Fibroblast of upper back skin (primary cell): ENCODE measurements at regions not wholly inside any gene's neighbourhood (a gene's known extent, or its start where the extent isn't known, plus 50 kb on each side); places are given as distances from the start of the nearest gene placed in this dataset.

Experiments
- DNase-seq: peaks from one replicate; pipeline ENCODE4 v3.0.0-alpha.2; 2013

DNA sequence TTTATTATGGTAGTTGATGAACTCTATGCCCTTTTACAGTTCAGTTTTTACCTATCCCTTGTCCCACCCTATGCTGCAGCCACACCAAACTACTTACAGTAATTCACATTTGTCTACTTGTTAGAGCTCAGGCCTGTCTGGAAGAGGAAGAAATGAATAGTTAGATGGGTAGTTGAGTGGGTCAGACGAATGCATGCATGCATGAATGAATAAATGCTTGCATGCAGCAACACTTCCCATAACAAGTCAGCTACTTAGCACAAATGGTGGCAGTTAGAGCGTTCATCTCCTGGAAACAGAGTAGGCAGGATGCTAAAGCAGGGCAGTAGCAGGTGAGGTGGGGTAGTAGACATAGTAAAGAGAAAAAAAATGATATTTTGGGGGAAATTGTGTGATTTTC, 322.3 kb downstream of the NDFIP2 start:
- no peak for DNase-seq

GRCh38 chr13:79802389-79803085, 321.6 kb downstream of the NDFIP2 start:
- no peak for DNase-seq

- DNase-seq, result peak; percentile 52
Measured at GRCh38 chr13:79799059-79799867, 318.3 kb downstream of the NDFIP2 start.

GRCh38 chr13:79796136-79796535, 315.2 kb downstream of the NDFIP2 start:
- DNase-seq, result no peak

GRCh38 chr13:79794931-79795330, 314.0 kb downstream of the NDFIP2 start:
- no peak for DNase-seq

GRCh38 chr13:79792716-79793115, 311.8 kb downstream of the NDFIP2 start:
- DNase-seq, result no peak

DNA sequence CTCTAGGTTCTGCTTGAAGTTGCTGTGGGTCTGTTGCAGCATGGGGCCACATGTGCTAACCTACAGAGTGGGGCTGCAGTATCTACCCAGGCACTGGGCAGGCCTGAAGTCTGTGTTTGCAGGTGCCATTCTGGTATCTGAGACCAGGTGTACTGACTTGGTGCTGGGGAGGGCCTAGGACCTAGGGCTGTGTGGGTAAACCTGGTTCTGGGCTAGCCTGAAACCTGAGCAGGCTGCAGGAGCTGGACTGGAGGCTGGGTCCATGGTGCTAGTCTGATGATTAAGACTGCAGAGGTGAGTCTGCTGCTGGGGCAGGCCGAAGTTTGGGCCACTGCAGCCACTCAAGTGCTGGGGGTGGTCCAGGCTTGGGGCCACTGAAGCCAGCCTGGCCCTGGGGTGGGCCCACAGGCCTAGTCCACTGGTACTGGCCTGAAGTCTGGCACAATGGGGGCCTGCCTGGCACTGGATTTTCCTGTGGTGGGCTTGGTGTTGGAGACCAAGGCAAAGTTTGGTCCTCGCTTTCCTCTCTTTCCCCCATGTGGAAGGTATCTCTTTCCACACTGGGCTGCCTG, 310.6 kb downstream of the NDFIP2 start:
- no peak for DNase-seq

DNA sequence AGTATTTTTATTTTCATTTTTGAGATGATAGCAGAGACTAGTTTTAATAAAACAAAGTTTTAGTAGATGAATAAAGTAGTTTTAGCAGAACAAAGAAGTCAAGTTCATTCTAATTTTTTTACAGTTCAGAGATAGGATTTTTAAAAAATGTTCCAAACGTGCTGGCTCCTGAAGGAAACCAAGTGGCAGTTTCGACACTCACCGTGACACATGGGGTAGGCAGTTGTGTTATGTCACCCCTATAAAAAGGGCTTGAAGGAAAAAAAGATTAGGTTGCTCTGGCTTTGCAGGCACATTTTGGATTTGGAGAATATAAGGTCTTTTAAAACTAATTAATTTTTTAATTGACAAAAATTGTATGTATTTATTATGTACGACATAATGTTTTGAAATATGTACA, 305.2 kb downstream of the NDFIP2 start:
- no peak for DNase-seq

DNA sequence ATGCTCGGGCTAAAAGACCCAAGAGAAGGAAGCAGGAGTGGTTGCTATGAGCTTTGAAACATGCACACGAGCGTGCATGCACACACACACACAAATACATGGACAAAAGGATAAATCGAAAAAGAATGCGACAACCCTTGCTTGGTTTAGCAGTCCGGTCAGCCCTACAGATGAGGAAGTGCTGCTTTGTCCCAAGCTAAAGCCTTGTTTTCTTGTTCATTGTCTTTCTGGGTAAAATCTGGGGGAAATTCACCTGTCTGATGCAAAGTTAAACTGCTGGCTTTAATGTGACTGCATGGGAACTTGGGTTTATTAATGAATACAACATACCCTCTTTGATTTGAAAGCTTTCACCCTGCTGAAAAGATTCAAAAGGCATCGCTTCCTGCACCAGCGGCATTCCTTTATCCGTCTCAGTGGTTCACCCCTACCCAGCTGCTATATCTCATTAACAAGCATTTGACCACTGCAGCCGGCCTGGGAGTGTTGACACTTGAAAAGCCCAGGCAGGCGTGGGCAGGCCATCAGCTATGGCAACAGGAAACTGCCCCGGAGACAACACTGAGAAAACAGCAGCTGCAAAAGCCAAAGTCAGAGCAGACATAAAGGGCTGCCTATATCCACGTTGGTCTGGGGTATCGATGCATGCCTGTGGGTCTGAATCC, 301.7 kb downstream of the NDFIP2 start:
- DNase-seq, result peak; percentile 19

GRCh38 chr13:79781829-79782540, 301.0 kb downstream of the NDFIP2 start:
- DNase-seq, result peak; percentile 17

- no peak for DNase-seq
Measured at GRCh38 chr13:79780240-79780639, 299.3 kb downstream of the NDFIP2 start.

DNA sequence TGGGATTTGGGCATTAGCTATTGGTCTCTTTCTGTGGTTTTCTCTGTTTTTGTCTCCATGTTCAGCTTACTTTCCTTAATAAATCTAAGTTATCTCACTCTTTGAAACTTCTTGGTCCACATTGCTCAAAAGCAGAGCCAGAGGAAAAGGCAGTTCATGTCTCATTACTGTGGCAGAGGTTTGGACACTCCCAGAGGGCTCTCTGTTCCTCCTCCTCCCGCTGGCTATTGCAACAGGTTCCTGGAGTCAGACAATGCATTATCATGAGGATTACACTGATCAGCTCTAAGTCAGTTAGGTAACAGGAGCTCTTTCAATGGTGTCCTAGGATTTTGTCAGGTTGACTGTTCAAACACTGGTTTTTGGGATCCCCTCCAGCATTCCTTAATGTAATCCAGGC, 298.8 kb downstream of the NDFIP2 start:
- peak; percentile 53 for DNase-seq

GRCh38 chr13:79778741-79779460, 297.9 kb downstream of the NDFIP2 start:
- DNase-seq, result no peak

GRCh38 chr13:79777504-79777903, 296.5 kb downstream of the NDFIP2 start:
- no peak for DNase-seq

DNA sequence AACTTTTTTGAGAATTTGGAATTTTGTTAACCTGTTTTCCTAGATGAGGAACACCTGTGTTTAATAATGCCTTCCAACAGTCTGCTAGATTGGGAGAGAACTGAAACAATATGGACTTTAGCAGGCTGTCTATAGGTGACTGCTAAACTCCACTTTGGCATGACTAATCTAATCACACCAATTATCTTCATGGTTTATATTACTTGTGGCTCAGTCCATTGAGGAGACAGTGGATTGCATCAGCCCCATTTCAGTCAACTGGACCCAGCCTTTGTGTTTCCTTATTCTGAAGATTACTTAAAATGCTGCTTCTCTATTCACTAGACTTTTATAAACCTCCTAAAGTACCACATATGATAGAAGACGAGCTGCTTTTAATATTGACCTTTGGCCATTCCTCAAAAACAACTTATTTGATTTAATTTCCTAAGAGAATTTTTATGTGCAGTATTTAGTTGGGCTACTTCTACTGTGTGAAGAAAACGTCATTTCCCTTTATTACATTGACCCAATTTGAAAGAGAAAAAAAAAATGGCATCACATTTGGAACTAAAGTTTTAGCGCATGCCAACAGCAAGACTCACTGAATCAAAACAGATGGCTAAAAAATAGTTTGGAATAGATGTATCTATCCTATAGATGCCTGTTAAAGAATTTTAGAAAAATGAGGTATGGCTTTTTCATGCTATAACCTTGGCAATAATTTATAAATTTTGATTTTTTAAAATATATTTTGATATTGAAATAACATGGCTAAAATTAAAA, 295.8 kb downstream of the NDFIP2 start:
- DNase-seq, result peak; percentile 51

GRCh38 chr13:79775830-79776229, 294.9 kb downstream of the NDFIP2 start:
- DNase-seq, result peak; percentile 80

DNA sequence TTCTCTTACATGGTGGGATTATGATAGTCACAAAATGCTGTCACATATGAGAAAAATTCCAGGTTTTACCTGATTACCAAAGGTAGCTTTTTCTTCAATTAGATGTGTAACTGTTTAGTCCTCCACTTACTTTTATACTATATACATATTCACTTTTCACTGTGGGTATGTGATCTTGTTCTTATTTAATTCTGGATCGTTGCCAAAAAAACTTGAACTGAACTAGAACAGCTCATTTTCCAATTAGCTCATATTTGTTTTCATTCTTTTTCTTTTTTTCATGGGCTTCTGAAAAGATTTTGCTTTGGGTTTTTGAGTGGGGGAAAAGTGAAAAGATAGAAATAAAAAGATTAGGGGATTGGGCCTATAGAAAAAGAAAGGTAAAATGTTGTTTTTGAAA, 291.9 kb downstream of the NDFIP2 start:
- no peak for DNase-seq

- no peak for DNase-seq
Measured at GRCh38 chr13:79771493-79771892, 290.5 kb downstream of the NDFIP2 start.

DNA sequence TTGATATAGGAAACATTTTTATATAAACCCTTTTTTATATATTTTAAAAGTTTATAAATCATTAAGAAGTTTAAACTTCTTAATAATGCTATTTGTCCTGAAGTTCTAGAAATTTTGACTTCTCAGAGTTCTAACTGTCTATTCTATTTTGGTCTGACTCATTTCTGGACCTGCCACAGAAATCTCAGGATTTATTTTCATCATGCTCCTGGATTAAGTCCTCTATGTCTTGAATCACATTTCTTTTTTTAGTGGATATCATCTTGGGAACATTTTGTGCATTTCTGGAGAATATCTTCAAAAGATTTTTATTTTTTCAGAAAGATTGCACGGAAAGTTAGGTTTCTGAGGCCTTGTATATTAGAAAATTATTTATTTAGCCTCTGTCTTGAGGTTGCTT, 289.1 kb downstream of the NDFIP2 start:
- DNase-seq, result no peak

DNA sequence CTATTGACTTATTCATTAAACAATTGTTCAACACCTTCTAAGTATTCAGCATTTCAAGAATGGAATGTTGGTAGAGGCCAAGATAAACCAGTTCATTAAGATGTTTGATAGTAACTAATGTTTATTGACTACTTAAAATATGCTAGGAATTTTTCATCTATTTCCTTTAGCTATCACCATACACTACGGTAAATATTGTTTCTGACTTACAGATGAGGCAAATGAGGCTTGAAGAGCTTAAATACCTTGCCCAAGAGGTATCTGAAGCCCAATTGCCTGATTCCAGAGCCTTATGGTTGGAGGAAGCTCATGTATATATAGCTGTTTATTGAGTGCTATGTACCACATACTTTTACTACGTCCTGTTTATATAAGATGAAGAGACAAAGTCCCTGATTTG, 286.2 kb downstream of the NDFIP2 start:
- DNase-seq, result no peak

DNA sequence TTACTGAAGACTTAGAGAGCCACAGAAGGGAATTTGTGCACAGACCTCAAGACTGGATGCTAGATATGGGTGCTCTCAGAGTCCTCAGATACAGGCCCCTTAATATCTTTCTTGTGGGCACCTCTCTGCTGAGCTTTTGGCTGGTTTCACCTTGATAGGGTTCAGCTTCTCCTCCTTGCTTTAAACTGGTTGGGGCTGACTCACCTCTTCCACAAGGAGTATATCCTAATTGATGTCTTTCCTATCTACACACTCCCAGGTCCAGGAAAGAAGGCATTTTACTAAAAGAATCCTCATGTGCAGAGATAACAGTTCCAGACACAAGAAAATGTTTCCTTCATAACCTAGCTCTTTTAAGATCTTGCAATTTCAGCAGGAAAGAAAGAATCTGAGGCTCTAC, 284.4 kb downstream of the NDFIP2 start:
- no peak for DNase-seq
